Endothelial cell of hepatic sinusoid (primary cell): ENCODE measurements at regions not wholly inside any gene's neighbourhood (a gene's known extent, or its start where the extent isn't known, plus 50 kb on each side); places are given as distances from the start of the nearest gene placed in this dataset.

Experiments used
- in situ Hi-C: cut with HindIII; loops from 2 replicates; pipeline ENCODE4 v1.10.0; 2017; ENCODE audit warnings: low sequenced_read_pairs

DNA sequence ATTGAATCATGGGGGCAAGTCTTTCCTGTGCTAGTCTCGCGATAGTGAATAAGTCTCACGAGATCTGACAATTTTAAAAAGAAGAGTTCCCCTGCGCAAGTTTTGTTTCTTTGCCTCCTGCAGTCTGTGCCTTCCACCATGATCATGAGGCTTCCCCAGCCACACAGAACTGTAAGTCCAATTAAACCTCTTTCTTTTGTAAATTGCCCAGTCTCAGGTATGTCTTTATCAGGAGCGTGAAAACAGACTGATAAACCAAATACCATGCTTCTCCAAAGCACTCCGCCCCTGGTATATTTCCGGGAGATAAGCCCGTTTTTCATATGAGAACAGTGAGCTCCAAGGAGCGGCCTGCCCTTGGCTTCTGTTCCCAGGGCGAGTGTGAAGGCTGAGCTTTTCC lies 118.9 kb downstream of the EVX1 start:
- in situ Hi-C loops, result loop anchor here (5.0 kb wide), 1 partner anchor 99 kb away; no protein-coding TSS in a partner anchor

DNA sequence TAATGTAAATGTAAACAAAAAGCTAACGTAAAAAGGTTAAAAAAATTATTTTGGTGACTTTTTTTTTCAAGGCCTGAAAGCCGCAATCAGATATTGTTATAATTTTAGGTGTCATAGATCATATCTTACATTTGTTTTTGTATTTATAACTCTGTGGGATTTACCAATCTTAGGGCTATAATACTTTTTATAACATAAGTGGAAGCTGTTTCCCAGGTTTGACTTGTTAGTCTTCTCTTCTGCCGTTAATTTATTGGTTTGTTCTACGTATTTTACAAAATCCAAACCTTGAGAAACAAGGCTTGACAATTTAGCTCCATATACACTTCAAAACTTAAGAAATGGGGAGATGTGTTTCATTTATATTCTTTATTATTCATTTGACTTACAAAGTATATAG lies 119.4 kb downstream of the EVX1 start:
- in situ Hi-C loops, result loop anchor here (5.0 kb wide), 1 partner anchor 100 kb away; no protein-coding TSS in a partner anchor

DNA sequence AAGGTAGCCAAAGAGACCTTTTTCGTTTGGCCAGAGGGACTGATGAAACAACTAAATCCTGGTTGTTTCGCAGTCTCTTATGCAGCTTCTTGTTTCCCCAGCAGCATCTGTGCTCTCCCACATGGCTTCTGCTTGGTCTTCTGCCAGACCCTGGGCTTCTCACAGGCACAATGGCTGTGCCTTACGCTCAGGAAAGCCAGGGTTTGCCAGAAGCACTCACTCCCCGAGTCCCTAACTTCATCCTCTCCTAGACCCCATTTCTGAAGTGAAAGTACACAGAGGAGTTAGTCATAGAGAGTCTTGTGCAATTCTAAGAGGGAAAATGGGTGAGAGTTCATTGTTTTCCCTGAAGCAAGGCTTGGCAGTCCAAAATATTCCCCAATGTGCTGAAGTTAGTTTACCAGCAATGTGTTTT lies 121.7 kb downstream of the EVX1 start:
- in situ Hi-C loops, result loop anchor here (5.0 kb wide), 1 partner anchor 102 kb away; no protein-coding TSS in a partner anchor

DNA sequence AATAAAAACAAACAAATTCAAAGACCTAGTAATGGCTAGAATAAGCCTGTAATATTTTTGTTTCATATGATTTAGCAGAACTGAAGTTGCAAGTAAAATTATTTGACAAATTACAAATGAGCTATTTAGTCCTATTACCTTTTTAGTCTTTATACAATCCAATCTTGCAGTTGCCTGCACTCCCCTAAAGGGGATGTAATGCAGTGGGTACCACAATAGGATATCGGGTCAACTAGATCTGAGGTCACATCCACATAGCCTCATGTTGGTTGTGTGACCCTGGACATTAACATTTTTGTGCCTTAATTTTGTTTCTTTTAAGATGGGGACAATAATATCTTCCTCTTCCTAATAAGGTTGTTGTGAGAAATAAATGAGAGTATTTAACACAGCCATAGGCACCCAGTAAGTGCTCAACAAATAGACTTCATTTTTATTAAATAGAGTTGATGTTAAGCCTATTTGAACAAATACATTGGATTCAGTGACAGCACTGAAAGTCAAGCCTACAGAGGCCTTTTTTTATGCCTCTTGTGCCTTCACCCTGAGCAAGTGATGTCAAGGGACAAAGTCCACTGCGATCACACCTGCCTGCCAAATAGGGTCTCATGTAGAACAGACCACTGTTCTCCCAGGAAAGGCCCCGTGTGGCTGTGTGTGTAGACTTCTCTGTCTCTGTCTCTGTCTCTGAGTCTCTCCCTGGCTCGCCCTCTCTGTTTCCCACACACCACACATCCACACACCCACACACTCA lies 124.8 kb downstream of the EVX1 start:
- in situ Hi-C loops, result no loop called here

DNA sequence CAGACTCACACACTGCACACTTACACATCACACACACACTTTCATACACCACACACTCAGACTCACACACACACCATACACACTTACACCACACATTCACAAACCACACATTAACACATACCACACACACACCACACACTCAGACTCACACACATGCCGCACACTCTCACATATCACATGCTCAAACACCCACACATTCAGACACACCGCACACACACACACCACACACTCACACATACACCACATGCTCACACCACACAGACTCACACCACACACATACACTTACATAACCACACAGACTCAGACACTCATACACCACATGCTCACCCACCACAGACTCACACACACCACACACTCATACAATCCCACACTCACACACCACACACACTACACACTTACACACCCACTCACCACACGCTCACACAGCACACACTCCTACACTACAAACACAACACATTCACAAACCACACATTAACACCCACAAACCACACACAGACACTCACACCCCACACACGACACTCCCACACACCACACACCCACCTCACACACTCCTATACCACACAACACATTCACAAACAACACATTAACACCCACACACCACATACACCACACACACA lies 125.4 kb downstream of the EVX1 start:
- in situ Hi-C loops, result no loop called here

DNA sequence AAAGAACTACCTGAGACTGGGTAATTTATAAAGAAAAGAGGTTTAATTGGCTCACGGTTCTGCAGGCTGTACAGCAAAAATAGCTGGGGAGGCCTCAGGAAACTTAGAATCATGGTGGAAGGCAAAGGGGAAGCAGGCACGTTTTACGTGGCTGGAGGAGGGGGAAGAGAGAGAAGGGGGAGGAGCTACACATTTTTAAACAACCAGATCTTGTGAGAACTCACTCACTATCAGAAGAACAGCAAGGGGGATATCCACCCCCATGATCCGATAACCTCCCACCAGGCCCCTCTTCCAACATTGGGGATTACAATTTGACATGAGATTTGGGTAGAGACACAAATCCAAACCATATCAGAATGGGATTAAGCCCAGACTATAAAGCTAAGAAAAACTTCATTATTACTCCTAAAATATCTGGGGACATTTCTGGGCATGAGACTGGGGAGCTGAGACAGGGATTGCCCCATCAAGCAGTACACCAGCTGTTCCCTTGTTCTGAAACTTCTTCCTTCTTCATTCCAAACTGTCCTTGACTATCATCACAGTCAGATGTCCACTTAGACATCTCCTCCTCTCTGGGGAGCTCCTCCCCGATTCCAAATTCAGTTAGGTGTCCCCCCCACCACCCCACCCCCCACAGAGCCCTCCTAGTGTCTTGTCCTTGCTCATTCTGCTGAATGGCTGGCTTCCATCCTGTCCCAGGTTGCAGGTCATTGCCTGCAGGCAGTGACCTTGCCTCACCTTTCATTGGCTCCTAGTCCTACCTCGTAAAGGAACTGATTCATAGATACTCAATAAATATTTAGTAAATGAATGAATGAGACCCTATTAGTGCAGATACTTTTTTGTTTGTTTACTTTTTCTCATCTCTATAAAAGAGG lies 132.6 kb downstream of the EVX1 start:
- in situ Hi-C loops, result no loop called here

DNA sequence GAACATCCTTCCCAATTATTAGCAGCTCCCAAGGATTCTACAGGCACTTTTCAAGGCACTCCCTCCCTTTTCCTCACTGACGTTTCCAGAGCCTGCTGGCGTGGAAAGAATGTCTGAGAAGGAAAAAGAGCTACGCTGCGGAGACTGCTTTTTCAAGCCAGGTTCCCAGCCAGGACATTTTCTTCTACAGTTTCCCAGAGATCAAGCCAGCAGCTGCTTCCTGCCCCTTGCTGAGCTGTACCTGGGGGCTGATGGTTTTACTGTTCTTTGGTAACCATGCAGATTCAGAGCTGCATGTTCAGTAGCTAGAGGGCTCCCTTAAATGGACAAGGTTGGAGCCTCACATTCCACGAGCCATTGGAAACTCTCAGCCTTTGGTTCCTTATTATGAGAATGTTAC lies 133.4 kb downstream of the EVX1 start:
- in situ Hi-C loops, result no loop called here

DNA sequence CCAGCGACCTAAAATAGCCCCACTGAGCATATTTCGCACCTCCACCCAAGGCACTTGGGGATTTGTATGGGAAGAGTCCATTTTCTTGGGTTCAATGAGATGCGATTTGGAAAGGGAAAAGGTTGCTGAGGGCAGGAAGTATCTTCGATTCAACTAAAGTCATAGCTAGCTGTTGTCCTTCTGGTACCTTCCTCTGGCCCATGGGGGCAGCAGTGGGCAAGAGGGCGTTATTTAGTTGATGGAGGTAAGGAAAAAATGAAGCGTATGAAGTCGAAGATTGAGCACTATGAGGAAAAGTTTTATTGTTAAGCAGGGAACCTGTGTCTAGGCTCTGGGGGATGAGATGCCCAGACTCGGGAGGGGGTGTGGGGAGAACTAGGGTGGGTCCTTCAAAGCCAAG lies 135.4 kb downstream of the EVX1 start:
- in situ Hi-C loops, result no loop called here

DNA sequence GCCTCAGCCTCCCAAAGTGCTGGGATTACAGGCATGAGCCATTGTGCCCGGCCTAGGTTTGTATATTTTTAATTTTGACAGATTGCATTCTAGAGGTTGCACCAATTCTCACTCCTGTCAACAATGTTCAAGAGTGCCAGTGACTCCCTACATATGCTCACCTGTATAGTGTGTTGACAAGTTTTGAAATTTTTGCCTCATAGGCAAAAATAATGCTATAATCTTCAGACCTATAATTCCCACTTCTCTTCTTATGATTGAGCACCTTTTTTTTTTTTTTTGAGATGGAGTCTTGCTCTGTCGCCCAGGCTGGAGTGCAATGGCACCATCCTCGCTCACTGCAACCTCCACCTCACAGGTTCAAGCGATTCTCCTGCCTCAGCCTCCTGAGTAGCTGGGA lies 139.7 kb downstream of the EVX1 start:
- in situ Hi-C loops, result no loop called here

DNA sequence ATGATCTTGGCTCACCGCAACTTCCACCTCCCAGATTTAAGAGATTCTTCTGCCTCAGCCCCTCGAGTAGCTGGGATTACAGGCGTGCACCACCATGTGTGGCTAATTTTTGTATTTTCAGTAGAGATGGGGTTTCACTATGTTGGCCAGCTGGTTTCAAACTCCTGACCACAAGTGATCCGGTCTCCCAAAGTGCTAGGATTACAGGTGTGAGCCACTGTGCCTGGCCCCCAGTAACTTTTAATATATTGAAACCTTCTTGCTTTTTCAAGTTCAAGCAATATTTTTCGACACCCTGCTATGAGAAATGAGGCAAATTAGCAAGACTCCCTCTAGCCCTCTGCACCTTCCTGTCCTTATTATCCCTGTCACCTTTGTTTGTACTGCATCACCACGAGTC lies 144.0 kb downstream of the EVX1 start:
- in situ Hi-C loops, result no loop called here

DNA sequence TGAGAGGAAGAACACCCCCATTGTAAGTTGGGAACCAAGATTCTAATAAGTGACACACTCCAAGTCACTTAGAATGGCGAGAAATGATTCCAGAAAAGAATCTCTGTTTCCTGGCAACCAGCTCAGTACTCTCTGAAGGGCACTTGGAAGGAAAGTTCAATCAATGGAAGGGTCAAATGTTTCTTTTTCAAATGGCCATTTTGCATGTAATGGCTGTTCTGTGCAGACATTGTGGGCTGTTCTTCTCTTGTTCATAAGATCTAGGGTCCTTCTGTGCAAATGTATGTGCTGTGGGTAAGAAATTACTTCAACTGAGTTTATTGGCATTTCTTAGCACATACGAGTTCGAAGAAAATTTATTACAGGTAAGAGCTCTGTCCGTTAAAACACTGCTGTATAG lies 145.3 kb downstream of the EVX1 start:
- in situ Hi-C loops, result no loop called here

DNA sequence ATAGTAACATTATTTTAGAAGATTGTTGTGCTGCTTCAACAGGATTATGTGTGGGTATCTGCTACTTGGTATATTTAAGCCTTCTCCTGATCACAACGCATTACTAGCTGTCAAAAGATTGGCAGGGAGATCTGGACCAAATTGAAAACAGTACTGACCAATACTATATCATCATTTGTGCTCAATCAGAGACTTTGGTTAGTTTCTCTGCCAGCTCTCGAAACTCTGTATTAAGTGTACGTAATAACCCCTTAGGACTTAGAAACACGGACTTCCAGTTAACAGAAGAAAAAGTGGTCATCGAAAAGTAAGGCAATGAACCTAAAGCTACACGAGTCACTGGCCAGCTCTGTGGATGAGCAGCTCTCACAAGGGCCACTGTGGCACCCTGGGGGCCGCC lies 146.0 kb downstream of the EVX1 start:
- in situ Hi-C loops, result no loop called here

DNA sequence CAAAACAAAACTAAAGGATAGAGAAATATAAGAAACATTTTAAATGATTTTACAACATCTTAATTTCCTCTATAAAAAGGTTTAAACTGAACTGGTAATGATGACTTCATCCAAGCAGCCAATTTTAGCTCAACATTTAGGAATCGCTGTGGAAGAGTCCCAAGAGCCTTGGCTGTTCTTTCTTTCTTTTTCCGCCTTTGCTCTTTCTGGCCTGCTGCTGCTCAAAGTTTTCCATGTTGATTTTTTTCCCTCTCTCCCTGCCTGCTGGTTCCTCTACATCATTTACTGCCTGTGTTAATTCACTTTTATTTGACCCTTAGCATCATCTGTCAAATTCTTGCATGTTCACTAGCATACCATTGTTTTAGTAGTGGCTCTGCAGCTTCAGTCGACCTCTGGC lies 146.9 kb downstream of the EVX1 start:
- in situ Hi-C loops, result no loop called here

DNA sequence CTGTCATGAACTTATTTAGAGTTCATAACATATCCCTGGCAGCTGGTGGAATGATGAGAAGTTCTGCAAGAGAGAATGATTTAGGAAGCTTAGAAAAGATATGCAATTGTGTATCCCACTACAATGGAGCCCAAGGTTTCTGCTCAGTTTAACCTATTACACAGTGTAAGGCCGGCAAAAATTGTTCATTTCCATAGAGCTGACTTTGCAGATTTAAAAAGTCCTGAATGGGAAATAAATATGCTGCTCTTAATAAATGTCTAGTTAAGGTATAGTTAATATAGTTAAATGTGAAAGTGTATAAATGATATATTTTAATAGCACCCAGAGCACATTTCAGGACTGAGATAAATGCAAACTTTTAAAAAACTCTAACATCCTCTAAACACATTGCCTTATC lies 149.9 kb downstream of the EVX1 start:
- in situ Hi-C loops, result no loop called here

DNA sequence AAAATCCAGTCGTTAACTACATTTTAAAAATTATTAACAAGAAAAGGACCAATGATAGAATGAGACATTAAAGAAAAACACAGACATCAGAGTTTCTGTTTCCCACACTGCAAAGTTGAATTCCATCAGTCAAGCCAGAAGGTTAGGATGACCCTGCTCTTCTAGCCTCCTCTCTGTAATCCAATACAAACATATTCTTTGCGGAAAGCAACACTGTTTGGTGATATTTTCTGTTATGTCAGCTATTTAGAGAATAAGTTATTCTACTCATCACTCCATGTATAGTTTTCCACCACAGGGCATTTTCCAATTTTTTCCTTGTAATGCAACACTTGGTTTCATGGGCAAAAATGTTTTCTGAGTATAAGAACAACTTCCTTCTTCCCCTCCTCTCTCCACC lies 152.3 kb downstream of the EVX1 start:
- in situ Hi-C loops, result no loop called here

DNA sequence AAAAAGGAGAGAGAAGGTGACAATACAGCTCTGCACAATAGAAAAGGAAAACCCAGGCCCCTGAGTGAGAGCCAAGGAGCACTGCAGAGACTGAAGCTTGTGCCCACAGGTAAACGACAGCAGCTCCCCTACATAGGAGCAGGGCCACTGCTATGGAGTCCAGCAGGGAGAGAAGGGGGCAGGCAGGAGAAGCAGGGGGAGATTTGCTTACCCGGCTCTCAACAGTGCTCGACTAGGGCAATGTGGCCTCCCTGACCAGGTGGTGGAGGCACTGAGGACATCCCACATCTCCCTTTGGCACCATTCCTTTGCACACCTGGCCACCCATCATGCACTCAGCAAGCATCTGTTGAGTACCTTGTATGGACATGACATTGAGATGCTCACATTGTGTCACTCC lies 153.0 kb downstream of the EVX1 start:
- in situ Hi-C loops, result no loop called here

DNA sequence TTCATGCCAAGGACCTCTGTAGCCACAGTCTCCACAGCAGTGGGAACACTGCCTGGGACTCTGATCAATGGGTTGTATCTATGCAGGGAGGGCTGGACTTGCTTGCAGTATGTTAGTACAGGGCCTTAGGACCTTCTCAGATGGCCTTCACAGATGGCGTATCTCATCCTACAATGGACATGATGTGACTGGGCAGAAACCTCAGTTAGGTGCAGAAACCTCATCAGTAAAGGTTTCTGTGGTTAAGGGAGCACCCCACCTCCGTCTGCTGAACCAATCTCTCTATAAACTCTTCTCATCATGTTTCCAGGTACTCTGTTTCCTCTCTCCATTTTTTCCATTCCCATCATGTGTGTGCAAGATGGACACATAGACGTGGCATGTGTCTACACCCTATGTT lies 154.9 kb downstream of the EVX1 start:
- in situ Hi-C loops, result no loop called here

DNA sequence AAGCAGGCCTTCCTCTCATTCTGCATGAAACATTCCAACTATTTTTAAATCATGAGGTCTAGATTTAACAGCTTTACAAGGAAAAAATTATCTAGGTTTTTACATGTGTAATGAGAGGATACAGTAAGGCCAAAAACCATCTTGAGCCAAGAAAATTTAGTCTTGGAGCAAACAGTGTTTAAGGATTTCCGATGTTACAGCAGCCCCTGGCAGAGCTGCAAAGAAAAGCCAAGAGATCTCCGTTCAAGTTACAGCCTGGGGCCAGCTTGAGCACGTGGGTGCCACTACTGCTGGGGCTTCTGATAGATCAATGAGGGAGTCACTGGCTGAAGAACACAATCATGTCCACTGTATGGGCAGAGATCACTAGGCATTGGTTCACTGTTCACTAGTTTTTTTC lies 156.2 kb downstream of the EVX1 start:
- in situ Hi-C loops, result no loop called here

DNA sequence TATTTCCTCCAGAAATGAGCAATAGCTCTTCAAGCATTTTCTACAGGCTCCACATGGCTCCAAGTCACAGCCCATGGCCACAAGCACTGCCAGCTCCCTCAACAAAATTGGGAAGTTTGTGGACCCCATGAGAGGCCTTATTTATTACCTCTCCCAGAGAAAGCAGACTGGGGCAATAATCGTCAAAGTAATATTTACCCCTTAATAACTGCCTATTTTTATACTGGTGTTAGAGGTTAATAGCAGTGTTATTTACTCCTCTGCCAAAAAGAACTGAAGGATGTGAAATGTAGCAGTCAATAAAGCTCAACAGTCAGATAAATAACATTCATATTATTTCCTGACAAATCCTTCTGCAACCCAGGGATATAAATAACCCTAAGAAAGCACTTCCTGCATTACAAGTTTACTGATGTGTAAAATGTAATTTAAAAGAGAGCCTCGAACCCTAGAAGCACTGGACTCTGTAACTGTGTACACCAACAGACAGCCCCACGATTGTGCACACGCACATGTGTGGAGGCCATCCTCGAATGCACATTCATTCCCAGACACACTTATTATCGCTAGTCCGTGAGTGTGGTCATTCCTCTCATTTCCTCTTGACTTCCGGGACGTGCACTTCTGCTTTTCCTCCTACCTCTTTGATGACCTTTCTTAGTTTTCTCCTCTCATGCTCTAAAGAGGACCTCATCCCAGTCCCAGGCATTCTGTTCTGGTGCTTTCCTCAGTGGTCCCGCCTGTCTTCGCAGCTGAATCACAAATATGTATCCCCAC lies 157.4 kb downstream of the EVX1 start:
- in situ Hi-C loops, result no loop called here

DNA sequence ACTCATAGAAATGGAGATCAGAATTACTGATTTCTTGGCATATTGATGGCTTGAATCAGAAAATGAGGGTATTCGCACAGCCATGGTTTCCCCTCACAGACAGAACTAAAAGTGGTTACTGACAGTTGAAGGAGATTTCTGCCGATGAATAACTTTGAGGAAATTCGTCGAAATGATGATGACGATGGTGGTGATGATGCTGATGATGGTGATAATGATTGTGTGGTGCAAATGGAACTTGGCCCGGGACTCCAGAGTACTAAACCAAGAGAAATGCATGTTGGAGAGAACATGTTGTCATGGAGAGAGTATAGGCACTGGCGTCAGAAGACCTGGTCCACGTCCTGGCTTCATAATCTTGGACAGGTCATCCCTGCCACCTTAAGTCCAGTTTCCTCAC lies 163.2 kb downstream of the EVX1 start:
- in situ Hi-C loops, result no loop called here

DNA sequence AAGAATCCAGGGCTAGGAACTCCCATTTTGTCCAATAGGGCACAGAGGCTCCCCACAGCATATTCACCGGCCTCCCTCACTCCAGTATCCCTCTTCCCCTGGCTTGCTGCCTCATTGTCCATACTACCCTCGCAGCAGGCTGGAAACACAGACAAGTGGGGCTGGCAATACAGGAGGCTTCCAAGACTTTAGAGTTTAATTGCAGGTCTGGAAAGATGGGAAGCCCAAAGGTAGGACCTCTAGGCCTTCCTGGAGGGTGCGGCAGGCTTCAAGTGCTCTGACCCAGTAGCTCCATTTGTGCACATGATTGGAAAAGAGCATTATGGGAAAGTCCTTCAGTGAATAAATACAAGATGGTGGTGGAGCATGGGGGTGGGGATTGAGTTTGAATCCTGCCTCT lies 166.7 kb downstream of the EVX1 start:
- in situ Hi-C loops, result no loop called here
